Naive thymus-derived CD4-positive, alpha-beta T cell (primary cell): ENCODE measurements at regions not wholly inside any gene's neighbourhood (a gene's known extent, or its start where the extent isn't known, plus 50 kb on each side); places are given as distances from the start of the nearest gene placed in this dataset.

ENCODE experiments used
- ATAC-seq: fragments of 150-1000 bp; cut with Tn5 transposase; 2 replicates; pipeline ENCODE4 v1.10.0; 2021; ENCODE audit warnings: mild to moderate bottlenecking, moderate library complexity
- CTCF ChIA-PET: fragments of 350-600 bp; sonication (Branson Sonifier 250); formaldehyde crosslinking; loops from one replicate; lab custom pipeline; 2021; ENCODE audit warnings: antibody characterized with exemption; lab: Charles Lee
- POLR2A ChIA-PET: fragments of 350-600 bp; sonication (Branson Sonifier 250); formaldehyde crosslinking; loops from one replicate; lab custom pipeline; 2021; ENCODE audit warnings: antibody characterized with exemption, inconsistent platforms; lab: Charles Lee
- DNase-seq, 9 donors: peaks; one replicate each; pipeline versions ENCODE4 v3.0.0 to v3.0.0-alpha.2; 2020 to 2022; ENCODE audit warnings: mixed read lengths in 1 of 9
- H3K27ac ChIP-seq: one replicate; pipeline ENCODE4 v1.7.0; 2013; ENCODE audit warnings: mild to moderate bottlenecking, low read depth, low read length, moderate library complexity
- H3K27me3 ChIP-seq, 2 donors: one replicate each; pipeline ENCODE4 v1.7.0; 2013; ENCODE audit warnings: low read length in 2 of 2, mild to moderate bottlenecking in 2 of 2, moderate library complexity in 2 of 2; ENCODE audit not compliant: control insufficient read depth in 2 of 2, insufficient read depth in 2 of 2
- H3K36me3 ChIP-seq, 3 experiments: 1 replicate in 2 of 3; 2 replicates in 1 of 3; pipeline ENCODE4 v1.7.0; 2013; ENCODE audit warnings: low read length in 3 of 3, mild to moderate bottlenecking in 3 of 3, moderate library complexity in 1 of 3; ENCODE audit not compliant: insufficient read depth in 3 of 3, control insufficient read depth in 2 of 3
- H3K4me1 ChIP-seq, 2 donors: one replicate each; pipeline ENCODE4 v1.7.0; 2013; ENCODE audit warnings: low read length in 2 of 2, mild to moderate bottlenecking in 2 of 2, moderate library complexity in 1 of 2; ENCODE audit not compliant: control insufficient read depth in 2 of 2, insufficient read depth in 2 of 2
- H3K4me3 ChIP-seq: 2 replicates; pipeline ENCODE4 v1.7.0; 2013; ENCODE audit warnings: mild to moderate bottlenecking, low read length
- H3K9me3 ChIP-seq, 3 experiments: 1 replicate in 2 of 3; 2 replicates in 1 of 3; pipeline ENCODE4 v1.7.0; 2013; ENCODE audit warnings: low read length in 3 of 3; ENCODE audit not compliant: control insufficient read depth in 2 of 3
- H3K27ac Mint-ChIP-seq, 9 donors: one replicate each; pipeline ENCODE4 v1.8.0; 2020 to 2022; ENCODE audit warnings: mixed read lengths in 9 of 9, mild to moderate bottlenecking in 8 of 9, moderate library complexity in 5 of 9, inconsistent platforms in 2 of 9
- H3K27me3 Mint-ChIP-seq, 5 donors: one replicate each; pipeline ENCODE4 v1.8.0; 2021 to 2022; ENCODE audit warnings: mixed read lengths in 5 of 5, mild to moderate bottlenecking in 1 of 5
- H3K36me3 Mint-ChIP-seq, 5 donors: one replicate each; pipeline ENCODE4 v1.8.0; 2020 to 2022; ENCODE audit warnings: mixed read lengths in 5 of 5, mild to moderate bottlenecking in 3 of 5, inconsistent platforms in 1 of 5
- H3K4me1 Mint-ChIP-seq, 7 donors: one replicate each; pipeline ENCODE4 v1.8.0; 2020 to 2022; ENCODE audit warnings: mixed read lengths in 7 of 7, mild to moderate bottlenecking in 3 of 7, inconsistent platforms in 1 of 7
- H3K4me3 Mint-ChIP-seq, 10 donors: one replicate each; pipeline ENCODE4 v1.8.0; 2020 to 2022; ENCODE audit warnings: mild to moderate bottlenecking in 10 of 10, mixed read lengths in 10 of 10, moderate library complexity in 6 of 10, inconsistent platforms in 2 of 10
- H3K9me3 Mint-ChIP-seq, 11 donors: one replicate each; pipeline ENCODE4 v1.8.0; 2020 to 2022; ENCODE audit warnings: mixed read lengths in 11 of 11, mild to moderate bottlenecking in 4 of 11, inconsistent platforms in 1 of 11, moderate library complexity in 1 of 11
- intact Hi-C, 2 donors: fragments of 100-400 bp; cut with micrococcal nuclease; formaldehyde crosslinking; loops; one replicate each; pipeline ENCODE4 v1.15.1; 2023

- Mint-ChIP-seq H3K9me3 (peaks cover 0 to 12% (median 0%) of the 10 kb centered on the region in 11 donors), H3K27me3 (no peaks in the 10 kb centered on the region), H3K4me1 (no peaks in the 10 kb centered on the region), H3K27ac (no peak overlapping the region), H3K36me3 (no peaks in the 10 kb centered on the region), H3K4me3 (no peak overlapping the region)
- no peaks in the 10 kb centered on the region for H3K4me1 ChIP-seq
- no peaks in the 10 kb centered on the region for H3K9me3 ChIP-seq
- POLR2A ChIA-PET, result no interaction called here
- no peaks in the 10 kb centered on the region for H3K36me3 ChIP-seq
- H3K27ac ChIP-seq, result no peak overlapping the region
- H3K4me3 ChIP-seq, result no peak overlapping the region
- intact Hi-C loops, result no loop called here
- CTCF ChIA-PET, result no interaction called here
- no peak for ATAC-seq
- no peaks in the 10 kb centered on the region for H3K27me3 ChIP-seq
- no peak for DNase-seq
These were observed 142.8 kb upstream of the KCNJ3 start for GRCh38 chr2:154555710-154556109.

GRCh38 chr2:154556146-154556545 lies 142.3 kb upstream of the KCNJ3 start:
- Histone ChIP-seq H3K36me3 (no peaks in the 10 kb centered on the region), H3K4me3 (no peak overlapping the region), H3K27ac (no peak overlapping the region), H3K27me3 (no peaks in the 10 kb centered on the region), H3K9me3 (no peaks in the 10 kb centered on the region), H3K4me1 (no peaks in the 10 kb centered on the region)
- DNase-seq, result no peak
- no peak overlapping the region for H3K27ac Mint-ChIP-seq
- H3K36me3 Mint-ChIP-seq, result no peaks in the 10 kb centered on the region
- H3K4me1 Mint-ChIP-seq, result no peaks in the 10 kb centered on the region
- no peak for ATAC-seq
- no peaks in the 10 kb centered on the region for H3K27me3 Mint-ChIP-seq
- no peak overlapping the region for H3K4me3 Mint-ChIP-seq
- intact Hi-C loops, result no loop called here
- CTCF ChIA-PET, result no interaction called here
- POLR2A ChIA-PET, result no interaction called here
- peaks cover 0 to 12% (median 0%) of the 10 kb centered on the region in 11 donors for H3K9me3 Mint-ChIP-seq

- ATAC-seq, result no peak
- H3K4me3 ChIP-seq, result no peak overlapping the region
These were observed 141.9 kb upstream of the KCNJ3 start for GRCh38 chr2:154556607-154557006.

GRCh38 chr2:154557906-154558305 lies 140.6 kb upstream of the KCNJ3 start:
- no peaks in the 10 kb centered on the region for H3K4me1 Mint-ChIP-seq
- H3K36me3 Mint-ChIP-seq, result no peaks in the 10 kb centered on the region
- H3K9me3 Mint-ChIP-seq, result peaks cover 0 to 20% (median 0%) of the 10 kb centered on the region in 11 donors
- no peaks in the 10 kb centered on the region for H3K27me3 ChIP-seq
- H3K27me3 Mint-ChIP-seq, result no peaks in the 10 kb centered on the region
- no peaks in the 10 kb centered on the region for H3K9me3 ChIP-seq
- intact Hi-C loops, result no loop called here
- DNase-seq (no peak), ATAC-seq (no peak)
- H3K4me1 ChIP-seq, result no peaks in the 10 kb centered on the region
- POLR2A ChIA-PET, result no interaction called here
- H3K27ac ChIP-seq, result no peak overlapping the region
- CTCF ChIA-PET, result no interaction called here
- H3K4me3 ChIP-seq, result no peak overlapping the region
- H3K36me3 ChIP-seq, result no peaks in the 10 kb centered on the region
- H3K4me3 Mint-ChIP-seq, result no peak overlapping the region
- no peak overlapping the region for H3K27ac Mint-ChIP-seq

More at GRCh38 chr2:154556607-154557006, 141.9 kb upstream of the KCNJ3 start:
- Histone ChIP-seq H3K9me3 (no peaks in the 10 kb centered on the region), H3K36me3 (no peaks in the 10 kb centered on the region), H3K27ac (no peak overlapping the region), H3K27me3 (no peaks in the 10 kb centered on the region), H3K4me1 (no peaks in the 10 kb centered on the region)
- Mint-ChIP-seq H3K27ac (no peak overlapping the region), H3K9me3 (peaks cover 0 to 13% (median 0%) of the 10 kb centered on the region in 11 donors), H3K27me3 (no peaks in the 10 kb centered on the region), H3K4me1 (no peaks in the 10 kb centered on the region), H3K4me3 (no peak overlapping the region), H3K36me3 (no peaks in the 10 kb centered on the region)
- ChIA-PET POLR2A (no interaction called here), CTCF (no interaction called here)
- intact Hi-C loops, result no loop called here
- no peak for DNase-seq

- ATAC-seq (no peak), DNase-seq (no peak)
- no peak overlapping the region for H3K27ac ChIP-seq
- peaks cover 0 to 28% (median 10%) of the 10 kb centered on the region in 11 donors for H3K9me3 Mint-ChIP-seq
- H3K36me3 Mint-ChIP-seq, result peaks cover 0 to 3% (median 0%) of the 10 kb centered on the region in 5 donors
- ChIA-PET CTCF (no interaction called here), POLR2A (no interaction called here)
- no peaks in the 10 kb centered on the region for H3K27me3 ChIP-seq
- no peak overlapping the region for H3K4me3 Mint-ChIP-seq
- intact Hi-C loops, result no loop called here
- H3K4me3 ChIP-seq, result no peak overlapping the region
- H3K27me3 Mint-ChIP-seq, result no peaks in the 10 kb centered on the region
- H3K9me3 ChIP-seq, result peaks cover 0 to 8% (median 0%) of the 10 kb centered on the region in 3 experiments
- H3K4me1 Mint-ChIP-seq, result no peaks in the 10 kb centered on the region
- no peak overlapping the region for H3K27ac Mint-ChIP-seq
- no peaks in the 10 kb centered on the region for H3K4me1 ChIP-seq
- H3K36me3 ChIP-seq, result no peaks in the 10 kb centered on the region
These were observed 133.1 kb upstream of the KCNJ3 start for GRCh38 chr2:154565433-154565832.

GRCh38 chr2:154568413-154568812 lies 130.1 kb upstream of the KCNJ3 start:
- Mint-ChIP-seq H3K27ac (no peak overlapping the region), H3K9me3 (peaks cover 0 to 28% (median 7%) of the 10 kb centered on the region in 11 donors), H3K36me3 (peaks cover 0 to 3% (median 0%) of the 10 kb centered on the region in 5 donors), H3K27me3 (no peaks in the 10 kb centered on the region), H3K4me3 (no peak overlapping the region), H3K4me1 (no peaks in the 10 kb centered on the region)
- Histone ChIP-seq H3K9me3 (peaks cover 0 to 8% (median 0%) of the 10 kb centered on the region in 3 experiments), H3K4me1 (no peaks in the 10 kb centered on the region), H3K27ac (no peak overlapping the region), H3K27me3 (no peaks in the 10 kb centered on the region), H3K4me3 (no peak overlapping the region), H3K36me3 (no peaks in the 10 kb centered on the region)
- DNase-seq, result no peak
- intact Hi-C loops, result no loop called here
- POLR2A ChIA-PET, result no interaction called here
- no peak for ATAC-seq
- CTCF ChIA-PET, result no interaction called here

- H3K36me3 Mint-ChIP-seq, result peaks cover 0 to 3% (median 0%) of the 10 kb centered on the region in 5 donors
- ChIA-PET CTCF (no interaction called here), POLR2A (no interaction called here)
- Histone ChIP-seq H3K27ac (no peak overlapping the region), H3K9me3 (peaks cover 0 to 4% (median 0%) of the 10 kb centered on the region in 3 experiments), H3K4me3 (no peak overlapping the region), H3K4me1 (no peaks in the 10 kb centered on the region), H3K27me3 (no peaks in the 10 kb centered on the region), H3K36me3 (no peaks in the 10 kb centered on the region)
- H3K9me3 Mint-ChIP-seq, result peaks cover 0 to 19% (median 5%) of the 10 kb centered on the region in 11 donors
- H3K4me1 Mint-ChIP-seq, result no peaks in the 10 kb centered on the region
- intact Hi-C loops, result no loop called here
- H3K27me3 Mint-ChIP-seq, result no peaks in the 10 kb centered on the region
- H3K27ac Mint-ChIP-seq, result no peak overlapping the region
- DNase-seq, result no peak
- no peak overlapping the region for H3K4me3 Mint-ChIP-seq
- ATAC-seq, result no peak
These were observed 128.0 kb upstream of the KCNJ3 start for GRCh38 chr2:154570501-154570900.
